Body of pancreas (tissue), 4 donors: ENCODE measurements at regions not wholly inside any gene's neighbourhood (a gene's known extent, or its start where the extent isn't known, plus 50 kb on each side); places are given as distances from the start of the nearest gene placed in this dataset.

ENCODE experiments used
- CTCF ChIP-seq, 7 experiments: fragments of 450-650 bp in 4 of 7; fragments of 200-600 bp in 3 of 7; sonication (generic) in 3 of 7; IDR thresholded peaks; one replicate each; pipeline ENCODE4 v1.5.1; 2016 to 2019; ENCODE audit warnings: antibody characterized with exemption in 7 of 7
- POLR2A ChIP-seq, 3 donors: fragments of 450-650 bp; IDR thresholded peaks; one replicate each; pipeline ENCODE4 v1.6.1; 2016; ENCODE audit warnings: antibody characterized with exemption in 3 of 3, mild to moderate bottlenecking in 2 of 3

GRCh38 chr10:101285519-101286070 is 56.3 kb upstream of the LBX1 start:
- TF ChIP-seq CTCF (IDR thresholded peaks at IDR 0.05) (no peak), POLR2A (IDR thresholded peaks at IDR 0.05) (no peak)
